ENCODE measurements at regions not wholly inside any gene's neighbourhood (a gene's known extent, or its start where the extent isn't known, plus 50 kb on each side); places are given as distances from the start of the nearest gene placed in this dataset.

GRCh38 chr13:109331898-109332297 lies 454.5 kb downstream of the IRS2 start:
- H3K18ac ChIP-seq (ENCODE audit: low read depth, low read length): peak overlapping the region; percentile 58; the same call in 1 of the 2 replicates
- H2BK20ac ChIP-seq (ENCODE audit: low read depth, low read length): peak overlapping the region; percentile 64
- no peaks in the 10 kb centered on the region for H3K9me3 ChIP-seq (ENCODE audit: control insufficient read depth, insufficient read depth, low read length)
- no TSS peak for BruUV-seq (replicated peaks)
- no peaks in the 10 kb centered on the region for H3K36me3 ChIP-seq (ENCODE audit: control insufficient read depth, insufficient read depth, low read length)
- CTCF ChIA-PET: no interaction called here
- in situ Hi-C loops (cut with MboI; ENCODE audit: low sequenced_read_pairs): no loop called here
- H2AK9ac ChIP-seq (replicated peaks; ENCODE audit: low read depth, low read length, poor library complexity): peak overlapping the region; percentile 12
- intact Hi-C loops (cut with micrococcal nuclease): no loop called here
- H3K9me1 ChIP-seq (ENCODE audit: insufficient read depth, low read length): peaks cover 6% of the 10 kb centered on the region; the same call in 1 of the 2 replicates
- peak overlapping the region; percentile 65 for H2AK5ac ChIP-seq (ENCODE audit: low read depth, low read length)
- H4K91ac ChIP-seq (ENCODE audit: insufficient read depth, low read depth, low read length): 0 out of 2 replicates have a peak overlapping the region, but pooled peaks have one; percentile 17
- no peaks in the 10 kb centered on the region for H3K27me3 ChIP-seq (ENCODE audit: control insufficient read depth, insufficient read depth, low read length)
- peak overlapping the region; percentile 50; the same call in 1 of the 2 replicates for H4K5ac ChIP-seq (ENCODE audit: low read depth, low read length)
- peak overlapping the region; percentile 9; the same call in 1 of the 3 replicates for H2BK15ac ChIP-seq (ENCODE audit: low read depth, low read length)
- no peaks in the 10 kb centered on the region for H3K79me1 ChIP-seq (ENCODE audit: low read depth in 1 of 2, low read length in 2 of 2)
- H3K4me1 ChIP-seq (ENCODE audit: control insufficient read depth, insufficient read depth, low read length): peaks cover 17% of the 10 kb centered on the region
- H3K56ac ChIP-seq (ENCODE audit: extremely low read depth, insufficient read depth, low read length): no peak overlapping the region
- H3K9ac ChIP-seq (ENCODE audit: low read depth, low read length): no peak overlapping the region
- POLR2A ChIA-PET (ENCODE audit: unreplicated experiment): interaction anchor here (0.8 kb wide), 1 partner anchor 22 kb away, joined by 3 read pairs; no protein-coding TSS in a partner anchor
- H3K27ac ChIP-seq (ENCODE audit: insufficient read depth, low read length): no peak overlapping the region
- H2AFZ ChIP-seq (replicated peaks; ENCODE audit: low read length, poor library complexity): peak overlapping the region; percentile 25
- H2BK5ac ChIP-seq (ENCODE audit: low read depth, low read length, poor library complexity, severe bottlenecking): peak overlapping the region; percentile 32
- H4K8ac ChIP-seq (ENCODE audit: low read depth in 2 of 2, low read length in 2 of 2): peak overlapping the region in 1 of 2 experiments; percentile 20; a peak in 3 of 4 replicates
- H3K4me2 ChIP-seq (ENCODE audit: low read depth, low read length): peak overlapping the region; percentile 48
- peak overlapping the region; percentile 41 for H2BK120ac ChIP-seq (ENCODE audit: low read depth, low read length)
- no peaks in the 10 kb centered on the region for H4K20me1 ChIP-seq (ENCODE audit: insufficient read depth, low read length)
- H3K4ac ChIP-seq (ENCODE audit: low read depth, low read length): peak overlapping the region; percentile 45; the same call in 1 of the 2 replicates
- TF ChIP-seq RAD21 (IDR thresholded peaks at IDR 0.05; ENCODE audit: low read length) (no peak), CHD1 (IDR thresholded peaks at IDR 0.05; ENCODE audit: low read depth, low read length) (no peak), RCOR1 (IDR thresholded peaks at IDR 0.05; ENCODE audit: insufficient replicate concordance, low read length) (no peak), MAZ (IDR thresholded peaks at IDR 0.05; ENCODE audit: borderline replicate concordance, low read depth, low read length) (no peak), MXI1 (IDR thresholded peaks at IDR 0.05; ENCODE audit: borderline replicate concordance, low read depth, low read length) (no peak), RFX5 (IDR thresholded peaks at IDR 0.05; ENCODE audit: low read depth, low read length) (no peak)
- TF ChIP-seq, protein P1, sequence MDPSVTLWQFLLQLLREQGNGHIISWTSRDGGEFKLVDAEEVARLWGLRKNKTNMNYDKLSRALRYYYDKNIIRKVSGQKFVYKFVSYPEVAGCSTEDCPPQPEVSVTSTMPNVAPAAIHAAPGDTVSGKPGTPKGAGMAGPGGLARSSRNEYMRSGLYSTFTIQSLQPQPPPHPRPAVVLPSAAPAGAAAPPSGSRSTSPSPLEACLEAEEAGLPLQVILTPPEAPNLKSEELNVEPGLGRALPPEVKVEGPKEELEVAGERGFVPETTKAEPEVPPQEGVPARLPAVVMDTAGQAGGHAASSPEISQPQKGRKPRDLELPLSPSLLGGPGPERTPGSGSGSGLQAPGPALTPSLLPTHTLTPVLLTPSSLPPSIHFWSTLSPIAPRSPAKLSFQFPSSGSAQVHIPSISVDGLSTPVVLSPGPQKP (IDR thresholded peaks at IDR 0.05; ENCODE audit: borderline replicate concordance, low read depth, low read length): no peak
- ATAC-seq (ENCODE audit: low read depth) (peak; percentile 56), DNase-seq (peak; percentile 89)
- H3K14ac ChIP-seq (replicated peaks; ENCODE audit: low read depth, low read length): peak overlapping the region; percentile 6
- dilution Hi-C loops (cut with HindIII; ENCODE audit: low sequenced_read_pairs, unreplicated experiment): no loop called here
- H3K23ac ChIP-seq (ENCODE audit: low read depth, low read length): peak overlapping the region; percentile 41; the same call in 1 of the 2 replicates
- no peak overlapping the region for H3K4me3 ChIP-seq (ENCODE audit: insufficient read depth, low read depth, low read length)
- WGBS, 2 experiments (ENCODE audit: extremely low coverage in 2 of 2, insufficient read length in 1 of 2): no CpG with 5 or more reads among the region's 11 CpGs

Data from IMR-90 (cell line).